HG02623 (cell line): ENCODE measurements at regions not wholly inside any gene's neighbourhood (a gene's known extent, or its start where the extent isn't known, plus 50 kb on each side); places are given as distances from the start of the nearest gene placed in this dataset.
"Not testable (repeated sequence)": the region's sequence is repeated elsewhere in the genome, so short reads cannot be mapped to it uniquely, and the experiment has no call there.

Experiments
- ATAC-seq: cut with Tn5 transposase; IDR thresholded peaks from one replicate; pipeline ENCODE4 v1.9.1; 2021; ENCODE audit warnings: moderate library complexity; ENCODE audit not compliant: unreplicated experiment

DNA sequence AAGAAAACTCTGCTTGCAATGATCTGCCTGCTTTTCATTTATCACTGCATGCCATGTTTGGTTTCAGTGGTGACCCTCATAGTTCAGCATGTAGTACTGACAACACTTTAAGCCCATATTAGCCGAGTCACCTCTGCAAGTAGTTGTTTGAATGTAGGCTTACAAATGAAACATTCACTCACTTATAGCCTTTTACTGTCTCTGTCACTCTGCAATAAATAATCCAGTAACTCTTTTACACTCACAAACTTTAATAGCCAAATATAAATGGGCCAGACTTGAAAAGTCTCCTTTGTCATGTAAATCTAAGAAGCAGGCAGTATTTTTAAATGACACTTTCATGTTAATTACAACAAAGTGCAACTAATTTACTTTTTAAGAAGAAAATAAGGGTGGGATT, 1460.0 kb upstream of the ADGRB3 start:
- no peak for ATAC-seq

DNA sequence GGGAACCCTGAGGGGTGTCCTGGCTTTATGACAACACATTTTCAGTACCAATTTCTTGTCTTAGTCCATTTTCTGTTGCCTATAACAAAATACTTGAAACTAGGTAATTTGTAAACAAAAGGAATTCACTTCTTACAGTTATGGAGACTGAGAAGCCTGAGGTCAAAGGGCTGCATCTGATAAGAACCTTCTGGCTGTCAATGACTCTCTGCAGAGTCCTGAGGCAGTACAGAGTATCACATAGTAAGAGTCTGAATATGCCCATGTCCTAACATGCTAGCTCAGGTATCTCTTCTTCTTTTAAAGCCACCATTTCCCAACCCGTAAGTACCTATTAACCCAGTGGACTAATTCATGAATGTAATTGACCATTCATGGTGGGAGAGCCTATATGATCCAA, 1458.6 kb upstream of the EYS start:
- ATAC-seq = no peak

DNA sequence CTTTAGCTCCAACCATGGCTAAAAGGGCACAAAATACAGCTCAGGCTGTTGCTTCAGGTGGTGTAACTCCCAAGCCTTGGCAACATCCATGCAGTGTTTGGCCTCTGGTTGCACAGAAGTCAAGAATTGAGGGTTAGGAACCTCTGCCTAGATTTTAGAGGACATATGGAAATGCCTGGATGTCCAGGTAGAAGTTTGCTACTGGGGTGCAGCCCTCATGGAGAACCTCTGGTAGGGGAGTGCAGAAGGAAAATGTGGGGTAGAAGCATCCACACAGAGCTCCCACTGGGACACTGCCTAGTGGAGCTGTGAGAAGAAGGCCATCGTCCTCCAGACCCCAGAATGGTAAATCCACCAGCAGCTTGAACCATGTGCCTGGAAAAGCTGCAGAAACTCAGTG, 1453.8 kb upstream of the EYS start:
- ATAC-seq = no peak

DNA sequence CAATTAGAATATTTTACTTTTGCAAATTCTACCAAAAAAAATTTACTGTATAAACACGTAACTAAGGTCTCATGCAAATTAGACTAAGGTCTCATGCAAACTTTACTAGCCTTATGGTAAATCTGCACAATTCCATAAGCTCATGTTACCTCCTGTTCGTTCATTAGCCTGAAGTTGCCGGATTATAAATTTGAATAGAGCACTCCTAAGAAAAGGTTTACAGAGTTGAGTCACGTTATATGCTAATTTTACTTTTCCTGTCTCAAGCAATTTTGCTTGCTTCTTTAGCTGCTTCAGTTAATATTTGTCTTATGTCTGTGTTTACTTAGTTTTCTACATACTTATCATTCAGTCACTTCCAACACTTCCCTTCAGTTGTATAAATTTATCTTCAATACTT, 1434.0 kb upstream of the EYS start:
- no peak for ATAC-seq

DNA sequence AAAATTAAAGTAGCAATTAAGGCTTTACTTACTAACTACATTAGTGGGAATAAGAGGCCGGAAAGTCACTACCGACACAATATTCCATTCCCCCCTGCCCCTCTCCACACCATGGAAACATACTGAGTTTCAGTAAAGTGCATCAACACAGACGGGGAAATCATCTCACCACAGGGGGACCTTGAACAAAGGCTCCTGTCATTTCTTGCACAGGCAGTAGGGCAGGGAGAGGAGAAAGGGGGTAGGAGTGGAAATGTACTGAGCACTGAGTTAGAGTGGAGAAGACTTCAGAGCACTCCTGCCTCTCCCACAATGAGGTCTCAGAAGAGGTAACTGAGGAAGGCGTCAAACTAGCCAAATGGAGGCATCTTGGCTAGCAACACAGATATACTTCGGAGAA, 1426.9 kb upstream of the EYS start:
- ATAC-seq = no peak

DNA sequence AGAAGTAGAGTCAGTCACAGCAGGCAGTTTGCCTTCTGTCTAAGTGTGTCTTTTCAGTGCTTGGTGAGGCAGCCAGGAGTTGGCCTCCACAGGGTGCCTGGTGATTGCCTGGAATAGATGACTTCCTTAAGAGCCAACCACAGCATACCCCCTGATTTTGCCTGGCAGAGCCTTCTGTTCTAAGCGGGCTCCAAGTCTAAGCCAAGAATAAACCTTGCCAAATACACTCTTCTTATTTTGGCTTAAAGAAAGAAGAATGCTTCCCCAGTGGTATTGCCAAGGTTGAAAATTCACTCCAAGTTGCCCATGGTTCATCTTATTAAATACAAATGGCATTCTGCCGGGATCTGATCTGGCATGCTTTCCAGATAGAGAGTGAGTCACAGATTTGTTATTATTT, 1424.8 kb upstream of the EYS start:
- ATAC-seq = no peak

DNA sequence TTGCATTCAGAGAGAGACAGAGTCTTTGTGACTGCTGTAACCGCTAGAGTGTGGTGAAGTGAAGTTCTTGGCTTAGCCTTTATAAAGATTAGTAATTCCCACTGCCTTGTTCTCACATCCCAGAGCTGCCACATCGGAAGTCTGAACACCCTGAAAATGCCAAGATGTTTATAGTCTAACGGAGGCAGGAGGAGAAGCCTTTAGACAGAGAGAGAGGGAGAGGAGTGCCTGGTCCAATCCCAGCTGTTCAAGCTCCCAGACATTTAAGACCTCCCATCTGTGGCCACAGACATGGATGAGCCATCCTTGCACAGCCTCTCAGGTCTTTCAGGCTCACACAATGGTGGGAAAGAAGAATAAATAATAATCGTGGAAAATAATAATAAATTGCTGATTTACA, 1422.8 kb upstream of the EYS start:
- no peak for ATAC-seq

DNA sequence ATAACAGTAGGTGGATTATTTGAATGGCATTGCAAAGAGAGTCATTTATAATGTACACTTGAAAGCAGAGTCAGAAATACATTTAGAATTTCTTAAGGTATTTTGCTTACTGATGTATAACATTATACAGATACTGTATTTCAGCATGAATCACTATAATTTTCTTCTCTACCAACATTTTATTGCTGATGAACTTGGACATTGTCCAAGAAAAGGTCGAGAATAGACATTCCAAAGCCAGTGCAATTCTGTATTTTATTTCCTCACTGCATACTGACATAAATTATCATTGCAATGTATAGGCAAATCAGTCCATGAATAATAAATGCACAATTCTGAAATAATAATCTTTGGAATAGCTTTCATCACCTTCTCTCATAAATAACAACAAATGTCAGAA, 1420.0 kb upstream of the EYS start:
- no peak for ATAC-seq

DNA sequence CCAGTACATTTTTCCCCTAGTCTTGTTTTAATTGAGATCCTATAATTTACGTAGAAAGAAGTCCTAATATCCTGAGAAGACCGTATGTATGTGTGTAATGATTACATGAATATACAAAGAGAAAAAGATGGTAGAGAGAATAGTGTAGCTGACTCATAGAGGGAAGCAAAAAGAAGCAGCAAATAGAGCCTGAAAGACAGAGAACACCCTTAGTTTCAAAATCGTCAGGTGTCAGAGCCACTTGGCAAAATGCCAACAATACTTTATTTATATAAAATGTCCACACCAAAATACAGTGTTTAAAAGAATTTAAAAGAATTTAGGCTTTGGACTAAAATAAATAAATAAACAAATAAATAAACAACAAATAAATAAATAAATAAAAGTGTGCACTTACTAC, 1414.1 kb upstream of the EYS start:
- ATAC-seq = no peak

DNA sequence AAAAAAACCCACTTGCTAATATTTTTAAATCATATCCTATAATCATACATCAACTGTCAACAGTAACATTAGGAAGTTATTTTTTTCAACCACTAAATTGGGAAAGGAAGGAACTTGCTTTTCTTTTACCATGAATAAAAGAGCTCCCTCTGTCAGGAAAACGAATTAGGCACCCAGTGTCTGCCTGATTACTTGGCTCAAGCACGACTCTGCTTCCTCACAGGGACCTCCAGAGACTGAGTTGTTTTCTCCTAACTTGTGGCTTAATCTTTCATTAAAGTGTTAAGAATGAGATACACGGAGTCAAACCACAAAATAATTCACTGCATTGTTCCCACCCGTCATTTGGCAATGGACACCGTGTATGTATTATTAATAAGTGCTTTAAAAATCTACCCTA, 1405.1 kb upstream of the EYS start:
- no peak for ATAC-seq

DNA sequence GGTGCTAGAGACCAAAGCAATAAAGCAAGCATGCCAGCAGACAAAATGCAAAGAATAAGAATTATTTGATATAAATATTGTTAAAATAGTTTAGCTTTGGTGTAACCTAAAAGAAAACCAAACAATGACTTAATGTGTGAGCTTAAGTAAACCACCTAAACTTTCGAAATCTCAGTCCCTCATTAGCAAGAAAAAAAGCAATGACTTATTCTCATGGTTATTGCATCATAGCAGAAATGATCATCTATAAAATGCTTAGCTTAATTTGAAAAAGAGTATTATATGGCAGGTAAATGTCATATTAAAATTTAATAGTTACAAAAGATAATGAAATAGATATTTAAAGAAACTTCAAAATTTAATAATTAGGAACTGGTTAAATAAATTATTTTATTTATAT, 1395.7 kb upstream of the EYS start:
- no peak for ATAC-seq

DNA sequence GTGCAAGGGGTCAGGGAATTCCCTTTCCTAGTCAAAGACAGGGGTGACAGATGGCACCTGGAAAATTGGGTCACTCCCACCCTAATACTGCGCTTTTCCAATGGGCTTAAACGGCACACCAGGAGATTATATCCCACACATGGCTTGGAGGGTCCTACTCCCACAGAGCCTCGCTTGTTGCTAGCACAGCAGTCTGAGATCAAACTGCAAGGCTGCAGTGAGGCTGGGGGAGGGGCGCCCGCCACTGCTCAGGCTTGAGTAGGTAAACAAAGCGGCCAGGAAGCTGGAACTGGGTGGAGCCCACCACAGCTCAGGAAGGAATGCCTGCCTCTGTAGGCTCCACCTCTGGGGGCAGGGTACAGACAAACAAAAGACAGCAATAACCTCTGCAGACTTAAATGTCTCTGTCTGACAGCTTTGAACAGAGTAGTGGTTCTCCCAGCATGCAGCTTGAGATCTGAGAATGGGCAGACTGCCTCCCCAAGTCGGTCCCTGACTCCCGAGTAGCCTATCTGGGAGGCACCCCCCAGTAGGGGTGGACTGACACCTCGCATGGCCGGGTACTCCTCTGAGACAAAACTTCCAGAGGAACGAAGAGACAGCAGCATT, 1388.7 kb upstream of the EYS start:
- ATAC-seq = not testable (repeated sequence)

DNA sequence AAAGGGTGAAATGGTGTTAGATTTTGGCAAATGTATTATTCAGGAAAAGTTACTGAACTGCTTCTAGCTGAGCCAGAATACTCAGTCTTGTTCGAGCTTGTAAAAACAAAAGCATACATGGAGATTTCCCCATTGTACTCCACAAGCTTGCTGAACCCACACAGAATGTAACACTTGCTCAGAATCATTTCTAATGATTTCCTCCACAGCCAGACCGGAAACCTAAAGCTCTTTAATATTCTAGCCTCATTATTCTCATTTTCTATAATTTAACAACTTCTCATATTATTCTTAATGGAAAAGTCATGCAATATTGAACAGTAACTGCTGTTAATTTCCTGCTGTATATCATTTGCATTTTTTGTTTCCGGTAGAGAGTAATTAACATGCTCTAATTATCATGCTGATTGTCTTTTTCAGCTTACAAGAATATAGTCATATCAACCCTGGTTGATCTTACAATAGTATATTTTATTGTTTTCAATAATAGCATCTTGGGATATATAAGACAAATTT, 1387.5 kb upstream of the EYS start:
- ATAC-seq = no peak

DNA sequence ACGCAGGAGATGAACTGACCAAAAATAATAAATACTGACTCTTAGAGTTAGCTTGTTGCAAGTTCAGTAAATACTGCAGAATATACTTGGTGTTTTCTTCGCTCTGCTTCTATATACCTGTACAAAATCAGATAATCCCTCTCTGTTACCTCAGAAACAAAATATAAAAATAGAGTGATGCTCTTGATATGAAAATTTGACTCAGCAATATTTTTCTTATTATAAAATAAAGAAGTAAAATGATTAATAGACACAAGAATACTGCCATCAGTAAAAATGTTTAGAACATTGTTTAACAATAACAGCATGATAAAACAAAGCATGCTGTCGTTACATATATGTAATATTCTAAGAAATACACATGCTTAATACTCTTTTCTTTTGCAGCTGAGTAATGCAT, 1366.9 kb upstream of the EYS start:
- ATAC-seq = no peak

DNA sequence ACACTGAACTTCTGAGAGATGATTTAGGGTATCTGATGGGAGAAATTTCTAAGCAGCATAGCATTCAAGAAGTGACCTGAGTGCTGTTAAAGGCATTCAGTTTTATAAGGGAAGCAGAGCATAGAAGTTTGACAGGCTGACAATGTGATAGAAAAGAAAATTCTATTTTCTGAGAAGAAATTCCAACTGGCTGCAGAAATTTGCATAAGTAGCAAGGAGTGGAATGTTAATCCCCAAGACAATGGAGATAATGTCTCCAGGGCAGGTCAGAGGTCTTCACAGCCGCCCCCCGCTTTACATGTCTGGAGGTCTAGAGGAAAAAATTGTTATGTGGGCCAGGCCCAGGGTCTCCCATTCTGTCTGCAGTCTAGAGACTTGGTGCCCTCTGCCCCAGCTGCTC, 1361.8 kb upstream of the EYS start:
- no peak for ATAC-seq

DNA sequence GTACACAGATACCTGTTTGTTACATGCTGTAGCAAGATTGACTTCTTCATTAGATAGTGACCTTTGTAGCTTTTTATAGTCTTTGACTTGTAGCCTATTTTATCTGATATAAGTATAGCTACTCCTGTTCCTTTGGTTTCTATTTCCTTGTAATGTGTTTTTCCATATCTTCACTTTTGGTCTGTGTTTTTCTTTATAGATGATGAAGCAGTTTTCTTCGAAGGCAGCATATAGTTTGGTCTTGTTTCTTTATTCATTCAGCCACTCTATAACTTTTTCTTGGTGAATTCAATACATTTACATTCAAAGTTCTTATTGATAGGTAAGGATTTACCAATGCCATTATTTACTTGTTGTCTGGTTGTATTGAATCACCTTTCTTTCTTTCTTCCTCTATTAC, 1357.3 kb upstream of the EYS start:
- no peak for ATAC-seq

DNA sequence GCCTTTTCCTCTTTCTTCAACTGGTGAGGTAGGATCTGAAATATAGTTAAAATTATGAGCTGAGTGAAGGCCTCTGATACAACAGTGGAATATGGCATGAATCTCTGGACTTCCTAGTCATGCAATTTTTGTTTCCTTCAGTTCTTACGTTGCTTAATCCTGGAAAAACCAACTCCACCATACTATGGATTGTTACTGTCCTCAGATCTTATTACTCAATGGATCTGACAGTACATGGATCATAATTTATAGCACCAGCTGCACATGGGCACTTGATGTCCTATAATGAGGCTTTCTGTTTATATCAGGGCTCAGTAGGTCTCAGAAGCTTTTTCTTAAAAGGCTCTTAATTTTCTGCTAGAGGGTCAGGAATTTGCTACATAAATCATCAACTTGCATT, 1341.0 kb upstream of the EYS start:
- ATAC-seq = no peak

DNA sequence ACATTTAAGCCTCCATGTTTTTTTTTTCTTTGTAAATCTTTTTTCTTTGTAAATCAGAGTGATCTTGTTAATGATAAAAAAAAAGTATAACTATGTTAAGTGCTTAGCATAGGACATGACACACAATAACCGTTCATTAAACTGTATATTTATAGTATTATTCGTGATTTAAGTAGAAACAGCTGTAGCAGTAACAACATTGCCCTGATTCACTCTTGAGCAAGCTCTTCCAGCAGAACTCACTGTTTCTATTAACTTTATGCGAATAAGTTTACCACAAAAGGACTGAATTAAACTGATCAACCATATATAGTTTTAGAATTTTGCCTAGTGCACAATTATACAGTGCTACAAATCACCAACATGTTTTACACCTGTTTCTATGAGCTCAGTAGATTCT, 1338.0 kb upstream of the EYS start:
- no peak for ATAC-seq

DNA sequence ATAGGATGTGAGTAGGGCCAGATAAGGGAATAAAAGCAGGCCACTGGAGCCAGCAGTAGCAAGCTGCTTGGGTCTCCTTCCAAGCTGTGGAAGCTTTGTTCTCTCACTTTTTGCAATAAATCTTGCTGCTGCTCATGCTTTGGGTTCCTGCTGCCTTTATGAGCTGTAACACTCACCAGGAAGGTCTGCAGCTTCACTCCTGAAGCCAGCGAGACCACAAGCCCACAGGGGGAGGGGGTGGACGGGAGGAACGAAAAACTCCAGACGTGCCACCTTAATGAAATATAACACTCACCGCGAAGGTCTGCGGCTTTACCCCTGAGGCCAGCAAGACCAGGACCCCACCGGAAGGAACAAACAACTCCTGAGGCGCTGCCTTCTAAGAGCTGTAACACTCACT, 1324.4 kb upstream of the EYS start:
- no peak for ATAC-seq

DNA sequence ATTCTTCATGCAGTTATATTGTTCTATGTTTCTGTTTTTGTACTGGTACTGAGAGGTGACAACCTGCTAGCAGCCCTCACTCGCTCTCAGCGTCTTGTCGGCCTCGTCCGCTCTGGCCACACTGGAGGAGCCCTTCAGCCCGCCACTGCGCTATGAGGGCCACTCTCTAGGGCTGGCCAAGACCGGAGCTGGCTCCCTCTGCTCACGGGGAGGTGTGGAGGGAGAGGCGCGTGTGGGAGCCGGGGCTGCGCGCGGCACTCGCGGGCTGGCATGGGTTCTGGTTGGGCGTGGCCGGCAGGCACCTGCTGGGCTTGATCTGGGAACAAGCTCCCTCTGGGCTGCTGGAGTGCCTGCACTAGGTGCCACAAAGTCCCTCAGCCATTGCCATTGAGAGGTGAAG, 1323.8 kb upstream of the EYS start:
- ATAC-seq = no peak

DNA sequence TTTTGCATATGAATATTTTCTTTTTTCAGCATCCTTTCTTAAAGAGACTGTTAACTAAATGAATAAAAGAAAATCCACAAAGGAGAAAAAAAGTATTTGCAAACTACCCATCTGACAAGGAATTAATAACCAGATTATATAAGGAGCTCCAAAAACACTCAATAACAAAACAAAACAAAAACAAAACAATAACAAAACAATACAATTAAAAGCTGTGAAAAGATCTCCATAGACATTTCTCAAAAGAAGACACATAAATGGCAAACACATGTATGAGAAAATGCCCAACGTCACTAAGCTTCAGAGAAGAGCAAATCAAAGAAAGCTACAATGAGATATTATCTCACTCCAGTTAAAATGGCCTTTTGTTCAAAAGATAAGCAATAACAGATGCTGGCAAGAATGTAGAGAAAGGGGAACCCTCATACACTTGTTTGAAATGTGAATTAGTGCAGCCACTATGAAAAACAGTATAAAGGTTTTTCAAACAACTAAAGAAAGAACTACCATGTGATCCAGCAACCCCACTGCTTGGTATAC, 1310.0 kb upstream of the EYS start:
- no peak for ATAC-seq

DNA sequence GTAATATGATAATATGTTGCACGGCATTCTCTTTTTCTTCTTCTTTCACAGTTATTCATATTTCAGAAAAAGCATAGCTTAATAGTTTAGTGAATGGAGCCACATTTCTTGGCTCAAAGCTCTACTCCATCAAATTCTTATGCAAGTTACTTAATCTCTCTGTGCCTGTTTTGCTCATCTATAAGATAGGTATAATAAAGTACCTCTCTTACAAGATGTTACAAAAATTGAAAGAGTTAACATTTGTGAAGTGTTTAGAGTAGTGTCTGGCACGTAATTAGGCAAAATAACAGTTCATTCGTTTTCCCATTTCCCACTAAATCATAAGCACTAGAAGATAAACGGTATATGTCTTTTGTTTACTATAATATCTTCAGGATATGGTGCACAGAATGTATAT, 1304.4 kb upstream of the EYS start:
- ATAC-seq = no peak

DNA sequence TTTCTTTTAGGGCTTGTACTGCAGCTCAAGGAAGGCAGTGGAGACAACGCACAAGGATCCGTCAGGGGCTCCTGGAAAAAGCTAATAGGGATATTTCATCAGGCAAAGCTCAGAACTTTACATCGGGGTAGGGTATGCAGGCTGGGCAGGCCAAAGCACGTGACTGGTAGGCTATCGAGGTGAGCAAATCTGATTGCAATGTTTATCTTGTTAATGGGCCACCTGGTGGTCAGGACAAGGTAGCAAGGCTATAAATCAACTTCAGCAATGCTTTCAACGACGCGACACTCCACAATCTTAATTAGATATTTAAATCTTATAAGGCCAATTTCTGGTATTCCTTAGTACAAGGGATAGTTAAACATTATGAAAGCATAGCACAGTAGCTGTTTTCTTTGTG, 1302.8 kb upstream of the EYS start:
- no peak for ATAC-seq
